HG03064 (cell line): ENCODE measurements at regions not wholly inside any gene's neighbourhood (a gene's known extent, or its start where the extent isn't known, plus 50 kb on each side); places are given as distances from the start of the nearest gene placed in this dataset.
"Not testable (repeated sequence)": the region's sequence is repeated elsewhere in the genome, so short reads cannot be mapped to it uniquely, and the experiment has no call there.

Experiments
- ATAC-seq: cut with Tn5 transposase; IDR thresholded peaks from one replicate; pipeline ENCODE4 v1.9.1; 2021; ENCODE audit warnings: low read depth; ENCODE audit not compliant: unreplicated experiment

- ATAC-seq, result no peak
These were observed 81.6 kb upstream of the CHST15 start for GRCh38 chr10:124174673-124175645.

- ATAC-seq, result no peak
These were observed 80.7 kb upstream of the CHST15 start for GRCh38 chr10:124174071-124174566.

- ATAC-seq, result no peak
These were observed 80.0 kb upstream of the CHST15 start for GRCh38 chr10:124173298-124173900.

- ATAC-seq, result no peak
These were observed 79.0 kb upstream of the CHST15 start for GRCh38 chr10:124172181-124172916.

GRCh38 chr10:124171561-124171960, 78.2 kb upstream of the CHST15 start:
- ATAC-seq, result no peak

GRCh38 chr10:124170631-124171030, 77.2 kb upstream of the CHST15 start:
- ATAC-seq, result no peak

- no peak for ATAC-seq
These were observed 75.8 kb upstream of the CHST15 start for GRCh38 chr10:124168991-124169802.

GRCh38 chr10:124168581-124168980, 75.2 kb upstream of the CHST15 start:
- ATAC-seq, result no peak

GRCh38 chr10:124167925-124168324, 74.5 kb upstream of the CHST15 start:
- ATAC-seq, result not testable (repeated sequence)

- ATAC-seq, result no peak
These were observed 73.2 kb upstream of the CHST15 start for GRCh38 chr10:124166431-124167125.

GRCh38 chr10:124165827-124166226, 72.4 kb upstream of the CHST15 start:
- ATAC-seq, result no peak

- ATAC-seq, result no peak
These were observed 71.9 kb upstream of the CHST15 start for GRCh38 chr10:124165311-124165710.

GRCh38 chr10:124164264-124164663, 70.9 kb upstream of the CHST15 start:
- no peak for ATAC-seq

- no peak for ATAC-seq
These were observed 69.5 kb upstream of the CHST15 start for GRCh38 chr10:124162774-124163354.

- no peak for ATAC-seq
These were observed 68.7 kb upstream of the CHST15 start for GRCh38 chr10:124162136-124162535.

- no peak for ATAC-seq
These were observed 68.2 kb upstream of the CHST15 start for GRCh38 chr10:124161601-124162000.

GRCh38 chr10:124160943-124161582, 67.7 kb upstream of the CHST15 start:
- ATAC-seq, result no peak

- no peak for ATAC-seq
These were observed 66.8 kb upstream of the CHST15 start for GRCh38 chr10:124160176-124160575.

GRCh38 chr10:124159153-124159552, 65.8 kb upstream of the CHST15 start:
- no peak for ATAC-seq
